HG02973 (cell line): ENCODE measurements at regions not wholly inside any gene's neighbourhood (a gene's known extent, or its start where the extent isn't known, plus 50 kb on each side); places are given as distances from the start of the nearest gene placed in this dataset.
A peak's percentile ranks its signal among the peaks of the same experiment; 100 is the strongest.
"Not testable (repeated sequence)": the region's sequence is repeated elsewhere in the genome, so short reads cannot be mapped to it uniquely, and the experiment has no call there.

Experiments used
- ATAC-seq: cut with Tn5 transposase; IDR thresholded peaks from one replicate; pipeline ENCODE4 v1.9.1; 2021; ENCODE audit warnings: moderate library complexity; ENCODE audit not compliant: unreplicated experiment

DNA sequence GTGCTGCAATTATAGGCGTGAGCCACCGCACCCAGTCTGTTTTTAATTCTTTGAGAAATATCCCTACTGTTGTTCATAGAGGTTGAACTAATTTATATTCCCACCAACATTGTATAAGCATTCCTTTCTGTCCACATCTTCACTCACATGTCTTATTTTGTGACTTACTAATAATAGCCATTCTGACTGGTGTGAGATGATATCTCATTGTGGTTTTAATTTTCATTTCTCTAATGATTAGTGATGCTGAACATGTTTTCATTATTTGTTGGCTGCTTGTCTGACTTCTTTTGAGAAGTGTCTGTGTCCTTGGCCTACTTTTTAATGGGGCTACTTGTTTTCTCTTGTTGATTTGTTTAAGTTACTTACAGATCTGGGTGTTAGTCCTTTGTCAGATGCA, 310.9 kb upstream of the MAOA start:
- no peak for ATAC-seq

DNA sequence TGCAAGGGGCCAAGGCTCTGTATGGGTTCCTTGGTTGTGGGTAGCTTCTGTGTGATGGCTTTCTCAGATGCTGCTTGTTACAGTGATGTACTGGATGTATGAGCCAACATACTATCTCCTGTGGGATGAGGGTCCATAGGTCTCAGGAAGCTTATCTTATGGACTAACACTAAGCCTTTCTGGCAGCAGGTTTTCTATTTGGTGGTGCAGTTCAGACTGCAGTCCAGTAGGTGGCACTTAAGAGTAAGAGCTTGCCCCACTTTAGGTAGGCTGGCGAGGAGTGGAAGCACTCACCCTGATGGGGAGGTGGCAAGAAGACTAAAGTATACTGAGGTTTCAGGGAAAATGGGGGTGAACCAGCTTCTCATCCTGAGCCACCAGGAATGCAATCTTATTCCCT, 306.7 kb upstream of the MAOA start:
- peak; percentile 72 for ATAC-seq

DNA sequence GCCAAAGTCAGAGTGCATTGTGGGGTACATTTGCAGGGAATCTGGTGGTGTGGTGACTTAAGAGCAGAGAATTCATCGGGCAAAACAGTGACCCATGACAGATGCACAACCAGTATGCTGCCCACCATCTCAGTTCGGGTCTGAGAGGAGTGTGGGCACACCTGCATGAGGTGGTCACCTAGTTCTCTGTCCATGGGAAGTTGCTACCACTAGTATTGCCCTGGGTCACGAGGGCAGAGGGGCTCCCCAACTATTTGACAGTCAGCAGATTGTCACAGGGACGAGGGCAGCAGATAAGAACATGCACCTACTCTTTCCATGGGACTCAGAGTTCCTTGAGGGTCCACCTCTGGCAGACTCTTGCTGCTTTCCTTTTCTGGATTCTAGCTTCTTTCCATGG, 305.2 kb upstream of the MAOA start:
- ATAC-seq, result no peak

DNA sequence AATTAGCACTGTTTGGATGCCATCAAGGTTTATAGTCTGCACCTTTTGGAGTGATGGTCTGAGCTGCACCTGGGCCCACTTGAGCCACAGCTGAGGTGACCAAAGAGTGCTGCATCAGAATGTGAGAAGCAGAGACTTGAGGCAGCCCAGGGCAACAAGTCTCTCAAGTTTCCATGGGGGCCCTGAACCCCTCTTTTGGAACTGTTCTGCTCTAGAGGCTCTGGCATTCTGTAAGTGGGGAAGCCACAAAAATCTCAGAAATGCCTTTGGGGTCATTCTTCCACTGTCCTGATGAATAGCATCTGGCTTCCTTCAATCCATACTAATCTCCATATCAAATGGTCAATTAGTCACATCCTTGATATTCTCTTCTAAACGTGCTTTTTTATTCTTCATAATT, 298.4 kb upstream of the MAOA start:
- ATAC-seq, result no peak

DNA sequence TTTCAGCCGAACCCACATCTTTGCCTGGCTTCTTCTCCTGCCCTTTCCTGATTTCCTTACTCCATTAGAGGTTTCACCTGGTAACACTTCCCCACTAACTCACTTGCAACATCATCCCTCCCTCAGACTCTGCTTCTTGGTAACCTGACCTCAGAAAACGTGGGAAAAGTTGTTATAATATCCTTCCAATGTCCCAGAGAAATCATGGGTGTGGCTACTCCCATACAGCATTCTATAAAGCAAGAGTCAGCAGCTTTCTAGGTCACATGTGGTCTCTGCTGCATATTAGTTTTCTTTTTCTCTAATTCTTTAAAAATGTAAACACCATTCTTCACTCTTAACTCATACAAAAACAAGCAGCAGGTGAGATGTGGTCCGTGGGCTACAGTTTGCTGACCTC, 283.1 kb upstream of the MAOA start:
- ATAC-seq, result no peak

DNA sequence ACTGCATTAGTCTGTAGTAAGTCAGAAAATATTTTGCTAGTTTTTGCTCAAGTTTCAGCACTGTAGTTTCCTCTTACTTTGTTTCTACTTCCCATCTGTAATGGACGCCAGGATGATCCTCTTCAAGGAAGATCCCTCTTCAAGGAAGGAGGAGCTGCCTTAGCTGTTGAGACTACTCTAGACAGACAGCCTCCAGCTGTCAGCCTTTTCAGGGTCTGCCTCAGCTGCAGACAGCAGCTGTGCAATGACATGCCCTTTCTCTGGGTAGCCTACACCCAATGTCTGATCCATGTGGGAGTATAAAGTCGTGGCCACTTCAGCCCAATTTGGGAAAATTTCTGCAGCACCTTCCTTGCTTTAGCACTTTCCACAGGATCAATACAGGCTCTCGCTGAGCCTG, 281.0 kb upstream of the MAOA start:
- ATAC-seq, result no peak

DNA sequence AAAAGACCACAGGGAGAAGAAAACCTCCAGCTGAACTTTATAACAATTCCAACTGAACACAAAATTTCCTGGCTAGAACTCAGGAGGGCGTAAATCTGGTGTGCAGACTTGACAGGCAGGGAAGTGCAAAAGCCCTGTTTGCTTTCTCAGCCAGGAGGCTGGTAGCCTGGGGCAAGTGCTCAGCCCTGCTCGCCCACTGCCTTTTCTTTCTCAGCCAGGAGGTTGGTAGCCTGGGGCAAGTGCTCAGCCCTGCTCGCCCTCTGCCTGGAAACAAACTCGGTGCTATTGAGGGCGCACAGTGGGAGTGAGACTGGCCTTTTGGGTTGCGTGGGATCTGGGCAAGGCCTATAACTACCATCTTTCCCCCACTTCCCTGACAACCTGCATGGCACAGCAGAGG, 275.4 kb upstream of the MAOA start:
- no peak for ATAC-seq

DNA sequence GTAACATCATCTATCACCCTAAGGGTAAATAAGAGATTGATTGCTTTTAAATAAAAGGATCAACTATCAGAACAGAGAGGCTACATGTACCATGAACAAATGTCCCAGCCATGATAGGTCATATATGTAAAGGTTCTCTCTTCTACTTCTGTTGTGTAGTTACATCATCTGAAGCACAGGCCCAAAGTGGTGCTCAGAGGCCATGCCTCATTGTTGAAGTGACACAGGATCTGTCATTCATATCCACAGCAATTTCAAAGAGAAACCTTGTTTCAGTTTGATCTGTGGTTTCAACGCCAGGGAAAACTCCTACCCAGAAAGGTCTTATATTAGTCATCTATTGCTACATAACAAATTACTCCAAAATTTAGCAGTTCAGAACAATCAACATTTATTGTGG, 269.2 kb upstream of the MAOA start:
- ATAC-seq, result no peak

DNA sequence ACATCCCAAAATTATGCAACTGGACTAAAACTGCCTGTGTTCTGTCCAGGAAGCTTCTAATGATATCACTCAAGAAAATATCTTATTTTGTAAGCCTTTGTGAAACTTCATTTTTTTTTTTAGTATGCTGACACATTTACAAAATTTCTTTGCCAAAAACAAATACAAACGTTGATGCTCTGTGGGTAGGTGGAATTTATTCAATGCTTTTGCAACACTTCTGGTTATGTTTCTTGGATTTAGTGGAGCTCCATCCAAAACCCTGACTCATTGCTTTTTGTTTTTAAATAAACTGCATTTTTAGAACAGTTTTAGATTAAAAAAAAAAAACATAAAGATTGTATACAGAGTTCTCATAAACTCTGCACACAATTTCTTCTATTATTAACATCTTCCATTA, 250.9 kb upstream of the MAOA start:
- ATAC-seq, result no peak

DNA sequence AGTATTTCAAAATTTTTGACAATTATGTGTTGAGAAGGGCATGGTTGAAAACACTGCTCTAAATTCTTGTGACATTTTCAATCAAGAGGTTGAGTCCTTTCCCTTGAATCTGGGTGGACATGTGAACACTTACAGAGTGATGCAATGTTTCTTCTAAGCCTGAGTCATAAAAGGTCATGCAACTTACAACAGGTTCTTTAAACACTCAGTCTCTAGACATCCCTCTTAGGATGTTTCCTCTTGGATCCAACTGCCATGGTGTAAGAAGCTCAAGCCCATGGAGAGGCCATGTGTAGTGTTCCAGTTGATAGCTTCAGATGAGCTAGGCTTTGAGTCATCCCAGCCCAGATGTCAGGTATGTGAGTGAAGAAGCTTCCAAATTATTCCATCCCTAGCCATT, 232.2 kb upstream of the MAOA start:
- no peak for ATAC-seq

DNA sequence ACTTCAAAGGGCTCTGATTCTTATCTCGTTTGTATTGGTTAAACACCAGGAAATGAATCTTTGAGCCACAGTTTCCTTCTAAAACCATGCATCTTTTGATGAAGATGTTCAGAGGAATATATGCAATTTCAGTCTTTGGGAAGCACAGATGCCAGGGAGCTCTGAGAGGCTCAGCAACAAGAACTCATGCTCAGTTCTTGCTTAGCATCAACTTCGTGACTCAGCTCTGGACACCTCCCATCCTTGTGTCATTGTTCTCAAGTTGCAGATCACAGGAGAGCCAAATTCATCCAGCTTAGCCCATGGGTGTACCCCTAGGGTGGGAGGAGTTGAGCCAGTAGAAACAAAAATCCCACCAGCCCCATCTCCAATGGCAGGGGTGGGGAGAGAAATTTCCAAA, 219.6 kb upstream of the MAOA start:
- no peak for ATAC-seq

DNA sequence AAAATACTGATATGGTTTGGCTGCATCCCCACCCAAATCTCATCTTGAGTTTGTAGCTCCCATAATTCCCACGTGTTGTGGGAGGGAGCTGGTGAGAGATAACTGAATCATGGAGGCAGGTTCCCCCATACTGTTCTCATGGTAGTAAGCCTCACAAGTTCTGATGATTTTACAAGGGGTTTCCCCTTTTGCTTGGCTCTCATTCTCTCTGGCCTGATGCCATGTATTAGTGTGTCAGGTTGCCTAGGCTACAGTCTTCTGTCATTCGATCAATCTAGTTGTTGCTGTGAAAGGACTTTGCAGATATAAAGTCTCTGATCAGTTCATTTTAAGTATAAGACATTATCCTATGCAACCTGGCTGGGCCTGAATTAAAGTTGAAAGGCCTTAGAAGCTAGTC, 209.3 kb upstream of the MAOA start:
- no peak for ATAC-seq

DNA sequence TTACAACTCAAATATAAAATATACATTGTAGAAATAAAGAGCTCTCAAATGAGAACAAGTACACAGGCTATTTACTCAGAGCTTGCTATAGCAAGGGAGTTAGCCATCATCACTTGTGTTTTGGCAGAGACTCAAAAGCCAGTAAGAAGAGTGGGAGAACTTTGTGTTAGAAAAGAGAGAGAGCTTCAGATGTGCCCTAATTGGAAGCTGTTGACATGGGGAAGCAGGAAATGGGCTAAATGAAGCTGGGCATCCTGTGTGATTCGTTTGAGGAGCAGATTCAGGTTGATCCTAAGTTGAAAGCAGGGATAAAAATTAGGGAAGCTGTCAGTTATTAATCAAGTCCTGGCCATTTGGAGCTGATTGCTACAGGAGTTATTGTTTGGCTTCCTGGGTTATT, 207.4 kb upstream of the MAOA start:
- no peak for ATAC-seq

DNA sequence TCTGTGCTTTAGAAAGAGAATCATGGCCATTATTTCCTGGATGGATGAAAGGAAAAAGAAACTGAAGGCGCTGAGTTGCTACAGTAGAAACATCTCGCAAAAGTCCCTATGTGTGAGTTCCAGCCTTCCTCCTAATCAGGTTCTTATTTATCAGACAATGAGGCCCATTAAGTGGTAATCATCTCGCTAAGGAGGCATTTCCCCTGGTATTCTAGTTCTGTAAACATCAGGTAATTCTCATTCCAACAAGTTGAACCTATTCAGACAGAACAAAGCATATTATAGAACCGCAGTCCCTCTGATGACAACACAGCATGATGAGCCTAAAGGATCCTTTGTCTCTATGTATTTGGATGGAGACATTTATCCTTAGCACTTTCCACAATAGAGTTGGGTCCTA, 205.7 kb upstream of the MAOA start:
- no peak for ATAC-seq

DNA sequence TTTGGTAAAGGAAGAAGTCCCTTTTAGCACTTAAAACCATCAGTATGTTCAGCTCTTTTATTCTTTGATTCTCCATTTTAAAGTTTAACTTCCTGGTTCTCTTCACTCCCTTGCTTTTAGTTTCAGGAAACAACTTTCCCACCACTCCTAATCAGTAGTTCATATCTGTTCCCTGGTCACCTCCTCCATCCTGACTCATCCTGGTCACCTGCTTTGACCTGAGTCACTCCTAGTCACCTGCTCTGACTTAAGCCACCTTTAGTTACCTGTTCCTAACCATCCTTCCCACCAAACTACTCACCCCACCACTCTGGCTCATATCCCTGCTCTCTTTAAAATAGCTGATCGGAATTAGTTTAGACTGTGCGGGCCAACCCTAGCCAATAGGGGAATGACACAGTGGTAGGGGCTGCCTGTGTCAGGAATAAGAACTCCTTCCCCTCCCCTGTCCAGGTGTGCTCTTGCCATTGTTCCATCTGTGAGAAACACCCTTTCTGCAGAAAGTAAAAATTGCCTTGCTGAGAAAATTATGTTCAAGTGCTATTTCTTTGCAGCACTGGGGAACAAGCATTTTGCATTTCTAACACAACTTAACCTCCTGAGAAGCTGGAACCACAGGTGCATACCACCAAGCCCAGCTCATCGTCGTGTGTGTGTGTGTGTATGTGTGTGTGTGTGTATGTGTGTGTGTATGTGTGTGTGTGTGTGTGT, 204.0 kb upstream of the MAOA start:
- not testable (repeated sequence) for ATAC-seq

DNA sequence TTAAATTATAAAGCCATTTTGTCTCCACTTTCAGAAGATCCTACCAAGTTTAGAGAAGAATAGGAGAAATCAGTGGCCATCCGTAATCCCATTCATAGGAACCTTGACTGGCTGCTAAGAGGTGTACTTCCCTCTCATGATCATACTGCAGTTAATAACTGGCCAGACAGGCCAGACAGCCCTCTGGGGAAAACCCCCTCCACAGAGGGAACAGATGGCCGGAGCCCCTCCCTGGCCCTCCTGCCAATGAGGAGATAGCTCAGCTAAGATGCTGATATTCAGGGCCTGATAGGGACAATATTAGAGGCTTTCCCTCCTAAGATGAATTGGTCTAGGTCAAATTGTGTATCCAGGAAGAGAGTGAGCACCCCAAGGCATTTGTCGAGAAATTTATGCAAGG, 200.0 kb upstream of the MAOA start:
- no peak for ATAC-seq

DNA sequence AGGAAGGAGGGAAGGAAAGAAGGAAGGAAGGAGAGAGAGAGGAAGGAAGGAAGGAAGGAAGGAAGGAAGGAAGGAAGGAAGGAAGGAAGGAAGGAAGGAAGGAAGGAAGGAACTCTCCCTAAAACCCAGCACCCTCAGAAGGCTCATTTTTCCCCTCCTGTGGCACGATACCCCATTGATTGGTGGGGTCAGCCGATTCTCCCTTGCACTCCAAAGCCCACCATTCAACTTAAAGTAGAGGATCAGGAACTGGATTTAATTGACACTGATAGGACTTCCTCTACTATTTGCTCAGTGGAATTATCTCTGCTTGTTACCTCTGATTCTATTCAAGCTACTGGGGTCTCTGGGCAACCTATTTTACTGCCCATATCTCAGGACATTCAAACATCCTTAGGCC, 199.2 kb upstream of the MAOA start:
- no peak for ATAC-seq

DNA sequence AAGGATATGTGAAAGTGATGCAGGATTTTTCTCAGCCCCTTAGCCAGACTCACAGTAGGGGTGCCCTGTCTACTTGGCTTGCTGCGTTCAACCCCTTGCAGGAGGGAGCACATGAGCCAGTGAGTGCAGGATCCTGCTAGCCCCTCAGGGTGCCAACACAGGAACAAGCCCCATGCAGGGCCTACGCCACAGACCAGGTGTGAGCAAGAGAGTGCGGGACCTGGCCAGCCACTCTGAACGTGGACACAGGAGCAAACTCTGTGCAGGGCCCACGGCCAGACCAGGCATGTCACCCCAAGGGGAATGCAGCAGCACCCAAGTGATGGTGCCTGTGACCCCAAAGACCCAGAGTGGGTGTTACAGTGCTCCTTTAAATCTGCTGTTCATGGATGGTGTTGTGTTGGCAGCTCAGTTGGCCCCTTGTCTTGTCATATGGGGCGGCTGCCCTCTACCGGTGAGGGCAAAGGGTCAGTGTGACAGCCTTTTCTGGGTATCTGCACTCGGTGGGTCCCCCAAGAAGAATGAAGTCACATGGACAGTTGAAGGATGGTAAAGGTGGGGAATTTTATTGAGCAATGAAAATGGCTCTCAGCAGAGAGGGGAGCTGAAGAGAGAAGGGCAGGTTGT, 188.4 kb upstream of the MAOA start:
- ATAC-seq, result no peak

DNA sequence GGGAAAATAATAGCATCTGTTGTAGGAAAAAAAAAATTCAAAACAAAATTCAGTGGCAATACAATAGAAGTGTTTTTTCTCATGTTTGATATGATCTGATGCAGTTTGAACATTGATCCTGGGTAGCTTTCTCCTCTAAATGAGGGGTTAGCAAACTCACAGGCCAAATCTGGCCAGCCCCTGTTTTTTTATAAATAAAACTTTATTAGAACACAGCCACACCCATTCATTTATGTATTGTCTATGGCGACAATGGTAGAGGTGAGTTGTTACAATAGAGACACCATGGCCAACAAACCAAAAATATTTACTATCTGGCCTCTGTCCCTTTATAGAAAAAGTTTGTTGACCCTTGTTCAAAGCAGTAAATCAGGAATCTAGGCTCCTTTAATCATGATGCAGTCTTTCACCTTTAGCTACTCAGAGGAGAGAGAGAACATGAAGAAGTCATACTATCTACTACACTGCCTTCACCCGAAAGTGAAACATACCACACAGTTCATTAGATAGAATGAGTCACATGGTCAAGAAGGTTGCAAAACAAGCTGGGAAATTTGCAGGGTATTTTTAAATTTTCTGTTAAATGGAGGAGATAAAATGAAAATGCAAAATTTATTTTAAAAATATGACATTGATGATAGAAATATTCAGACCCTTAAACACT, 186.6 kb upstream of the MAOA start:
- ATAC-seq, result no peak

DNA sequence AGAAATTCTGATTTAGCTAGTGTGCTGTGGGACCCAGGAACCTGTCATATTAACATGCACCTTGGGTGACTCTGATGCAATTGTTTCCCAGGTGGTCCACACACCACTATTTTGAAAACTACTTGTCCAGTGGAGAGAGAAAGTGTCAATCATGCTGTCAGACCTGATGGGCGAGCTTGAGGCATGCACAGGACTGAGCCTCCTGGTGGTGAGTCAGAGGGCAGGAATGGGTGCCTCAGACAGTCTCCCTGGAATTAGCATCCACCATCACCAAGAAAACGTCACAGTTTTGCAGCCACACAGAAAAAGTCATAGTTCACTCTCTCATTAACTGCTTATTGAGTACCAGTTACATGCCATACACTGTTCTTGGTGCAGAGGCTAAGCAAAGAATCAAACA, 181.8 kb upstream of the MAOA start:
- no peak for ATAC-seq

DNA sequence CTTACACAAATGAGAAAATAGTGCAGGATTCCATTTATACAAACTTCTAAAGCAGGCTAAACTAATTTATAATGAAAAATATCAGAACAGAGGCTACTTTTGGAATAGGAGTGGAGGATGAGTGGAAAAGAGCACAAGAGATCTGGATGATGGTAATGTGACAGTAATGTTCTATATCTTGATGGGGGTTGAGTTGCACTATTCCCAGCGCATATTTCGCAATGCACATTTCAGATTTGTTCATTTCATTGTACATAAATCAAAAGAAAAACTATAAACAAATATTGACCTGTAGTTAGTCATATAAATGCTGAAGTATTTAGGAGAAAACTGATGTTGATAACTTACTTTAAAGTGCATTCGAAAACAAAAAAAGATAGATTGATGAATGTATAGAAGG, 177.0 kb upstream of the MAOA start:
- no peak for ATAC-seq

DNA sequence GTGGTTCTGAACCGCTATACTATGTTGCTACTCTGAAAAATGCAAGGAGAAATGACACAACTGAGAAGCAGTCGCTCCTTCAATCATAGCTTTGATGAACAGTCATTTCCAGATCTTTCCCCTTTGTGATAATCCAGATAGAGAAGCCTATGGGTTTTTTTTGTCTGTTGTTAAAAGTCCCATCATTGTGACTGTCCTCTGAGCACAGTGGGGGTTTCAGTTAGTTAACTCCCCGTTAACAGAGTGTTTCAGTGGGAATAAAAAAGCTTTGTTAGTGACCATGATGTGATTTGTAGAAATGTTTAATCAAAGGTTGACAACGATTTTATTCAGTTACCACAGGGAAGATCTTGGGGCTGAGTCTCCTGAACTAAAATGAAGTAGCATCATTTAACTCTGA, 176.2 kb upstream of the MAOA start:
- ATAC-seq, result no peak

DNA sequence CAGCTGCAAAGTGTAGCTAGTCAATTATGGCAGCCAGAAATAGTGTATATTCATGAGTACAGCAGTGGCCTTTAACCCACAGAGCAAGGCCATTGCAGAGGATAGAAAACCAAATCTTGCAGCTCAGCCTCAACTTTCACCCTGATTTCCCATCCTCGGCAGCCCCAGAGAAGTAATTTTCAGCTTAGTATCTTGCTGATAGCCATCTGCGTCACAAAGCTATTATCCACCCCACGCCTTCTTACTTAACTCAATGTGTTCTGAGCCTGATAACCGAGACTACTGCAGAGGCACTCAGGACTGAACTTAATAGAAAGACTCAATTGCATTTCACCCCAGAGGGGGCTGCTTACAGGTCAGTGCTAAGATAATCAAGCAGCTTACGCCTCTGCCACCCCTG, 174.5 kb upstream of the MAOA start:
- ATAC-seq, result no peak
